Omental fat pad (tissue), 3 donors: ENCODE measurements at regions not wholly inside any gene's neighbourhood (a gene's known extent, or its start where the extent isn't known, plus 50 kb on each side); places are given as distances from the start of the nearest gene placed in this dataset.

Source experiments
- ATAC-seq: fragments of 150-250 bp; one replicate; pipeline ENCODE4 v1.9.1; 2016; ENCODE audit warnings: mild to moderate bottlenecking, moderate library complexity; ENCODE audit not compliant: low FRiP score
- DNase-seq: peaks from one replicate; pipeline ENCODE4 v3.0.0-alpha.2; 2019; ENCODE audit warnings: low spot score
- TF ChIP-seq, protein P1 (sequence below), 3 donors: fragments of 450-650 bp; IDR thresholded peaks; one replicate each; pipeline ENCODE4 v1.5.1; 2016 to 2017; ENCODE audit warnings: antibody characterized with exemption in 3 of 3, mild to moderate bottlenecking in 3 of 3, moderate library complexity in 2 of 3

- ATAC-seq: no peak
- no peak for DNase-seq
- TF ChIP-seq, protein P1, sequence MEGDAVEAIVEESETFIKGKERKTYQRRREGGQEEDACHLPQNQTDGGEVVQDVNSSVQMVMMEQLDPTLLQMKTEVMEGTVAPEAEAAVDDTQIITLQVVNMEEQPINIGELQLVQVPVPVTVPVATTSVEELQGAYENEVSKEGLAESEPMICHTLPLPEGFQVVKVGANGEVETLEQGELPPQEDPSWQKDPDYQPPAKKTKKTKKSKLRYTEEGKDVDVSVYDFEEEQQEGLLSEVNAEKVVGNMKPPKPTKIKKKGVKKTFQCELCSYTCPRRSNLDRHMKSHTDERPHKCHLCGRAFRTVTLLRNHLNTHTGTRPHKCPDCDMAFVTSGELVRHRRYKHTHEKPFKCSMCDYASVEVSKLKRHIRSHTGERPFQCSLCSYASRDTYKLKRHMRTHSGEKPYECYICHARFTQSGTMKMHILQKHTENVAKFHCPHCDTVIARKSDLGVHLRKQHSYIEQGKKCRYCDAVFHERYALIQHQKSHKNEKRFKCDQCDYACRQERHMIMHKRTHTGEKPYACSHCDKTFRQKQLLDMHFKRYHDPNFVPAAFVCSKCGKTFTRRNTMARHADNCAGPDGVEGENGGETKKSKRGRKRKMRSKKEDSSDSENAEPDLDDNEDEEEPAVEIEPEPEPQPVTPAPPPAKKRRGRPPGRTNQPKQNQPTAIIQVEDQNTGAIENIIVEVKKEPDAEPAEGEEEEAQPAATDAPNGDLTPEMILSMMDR (IDR thresholded peaks at IDR 0.05): no peak
Observed at GRCh38 chr1:87437663-87438295, 109.1 kb downstream of the LMO4 start.

- ATAC-seq (no peak), DNase-seq (no peak)
- TF ChIP-seq, protein P1 (IDR thresholded peaks at IDR 0.05): no peak
Observed at GRCh38 chr1:87439821-87440220, 111.1 kb downstream of the LMO4 start.

GRCh38 chr1:87449348-87449963 lies 120.8 kb downstream of the LMO4 start:
- TF ChIP-seq, protein P1 (IDR thresholded peaks at IDR 0.05): no peak

GRCh38 chr1:87450136-87450535 lies 121.5 kb downstream of the LMO4 start:
- TF ChIP-seq, protein P1 (IDR thresholded peaks at IDR 0.05): no peak
- no peak for DNase-seq
- ATAC-seq: no peak

More at GRCh38 chr1:87449348-87449963, 120.8 kb downstream of the LMO4 start:
- DNase-seq (no peak), ATAC-seq (no peak)

DNA sequence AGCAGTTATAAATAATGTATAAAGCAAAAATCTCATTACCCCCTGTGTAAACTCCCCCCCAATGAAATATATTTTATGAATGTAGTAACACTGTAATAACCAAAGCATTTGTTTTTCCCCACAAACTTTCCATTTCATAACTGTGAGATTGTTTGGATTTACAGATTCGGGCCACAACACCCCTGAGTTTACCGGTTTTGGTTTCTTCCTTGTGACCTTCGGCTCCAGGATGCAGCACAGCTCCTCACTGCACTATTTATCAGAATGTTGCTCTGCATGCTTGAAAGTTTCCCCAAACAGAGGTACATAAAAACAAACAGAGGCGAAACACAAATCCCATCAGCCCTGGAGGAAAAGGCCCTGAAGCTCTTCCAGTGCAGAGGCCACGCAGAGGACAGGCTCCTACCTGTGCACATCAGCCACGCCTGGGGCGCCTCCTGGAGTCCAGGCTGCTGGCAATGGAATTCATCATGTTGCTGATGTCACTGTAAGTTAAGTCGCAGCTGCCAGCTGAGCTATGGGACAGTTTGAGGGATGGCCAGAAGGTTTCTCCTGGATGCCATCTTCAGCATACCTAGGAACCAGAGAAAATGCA lies 122.0 kb downstream of the LMO4 start:
- TF ChIP-seq, protein P1 (IDR thresholded peaks at IDR 0.05): no peak
- no peak for ATAC-seq
- DNase-seq: no peak

- DNase-seq (no peak), ATAC-seq (peak; percentile 32)
- TF ChIP-seq, protein P1 (IDR thresholded peaks at IDR 0.05): no peak
Observed at GRCh38 chr1:87451229-87451920, 122.7 kb downstream of the LMO4 start.
